ENCODE measurements at regions not wholly inside any gene's neighbourhood (a gene's known extent, or its start where the extent isn't known, plus 50 kb on each side); places are given as distances from the start of the nearest gene placed in this dataset.
"Not testable (repeated sequence)": the region's sequence is repeated elsewhere in the genome, so short reads cannot be mapped to it uniquely, and the experiment has no call there.

DNA sequence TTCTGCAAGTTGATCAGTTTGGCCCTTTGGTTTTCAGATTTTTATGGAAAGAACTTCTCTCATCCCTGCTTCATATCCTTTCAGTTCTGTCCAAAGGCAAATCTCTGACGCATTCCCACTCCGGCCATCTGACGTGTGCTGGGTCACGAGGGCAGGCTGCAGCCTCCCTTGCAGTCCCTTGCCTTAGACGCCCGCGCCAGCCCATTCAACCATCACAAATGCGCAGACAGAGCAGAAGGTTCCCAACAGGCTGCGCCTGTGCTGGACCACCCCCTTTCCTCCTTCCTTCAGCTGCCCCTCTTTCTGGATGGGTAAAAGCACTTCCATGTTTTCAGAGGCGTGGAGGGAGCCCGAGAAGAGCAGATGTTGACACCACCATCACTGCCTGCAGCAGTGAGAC lies 144.2 kb downstream of the BCL2L11 start:
- H3K9me2 ChIP-seq (ENCODE audit: insufficient read depth); H3K9ac ChIP-seq (ENCODE audit: low read length); RAD21 ChIA-PET (ENCODE audit: low non-redundant PET in 1 of 2, low total read pairs in 2 of 2, uncharacterized antibody in 2 of 2, unreplicated experiment in 2 of 2); H3K9me3 ChIP-seq (ENCODE audit: control insufficient read depth in 1 of 2, insufficient read depth in 1 of 2, low read depth in 1 of 2, low read length in 2 of 2); POLR2A ChIA-PET; DNase-seq (ENCODE audit: low read depth, low spot score); H3K27me3 ChIP-seq (ENCODE audit: insufficient read depth, low read length); BruUV-seq (replicated peaks); H3K4me3 ChIP-seq (replicated peaks in 1 of 2; ENCODE audit: low read depth in 1 of 2, low read length in 2 of 2); H2AFZ ChIP-seq (ENCODE audit: low read depth, low read length, poor library complexity, severe bottlenecking); H3K4me2 ChIP-seq (ENCODE audit: low read length); intact Hi-C loops (cut with micrococcal nuclease); H3K4me1 ChIP-seq (ENCODE audit: control insufficient read depth in 1 of 2, insufficient read depth in 2 of 2, low read length in 2 of 2); H4K20me1 ChIP-seq (ENCODE audit: insufficient read depth); H3K27ac ChIP-seq (ENCODE audit: low read depth, low read length); CTCF ChIA-PET; H3K79me2 ChIP-seq (ENCODE audit: insufficient read depth, low read length); H3K36me3 ChIP-seq (ENCODE audit: control insufficient read depth in 1 of 2, insufficient read depth in 2 of 2, low read length in 2 of 2); ATAC-seq: not testable (repeated sequence)

DNA sequence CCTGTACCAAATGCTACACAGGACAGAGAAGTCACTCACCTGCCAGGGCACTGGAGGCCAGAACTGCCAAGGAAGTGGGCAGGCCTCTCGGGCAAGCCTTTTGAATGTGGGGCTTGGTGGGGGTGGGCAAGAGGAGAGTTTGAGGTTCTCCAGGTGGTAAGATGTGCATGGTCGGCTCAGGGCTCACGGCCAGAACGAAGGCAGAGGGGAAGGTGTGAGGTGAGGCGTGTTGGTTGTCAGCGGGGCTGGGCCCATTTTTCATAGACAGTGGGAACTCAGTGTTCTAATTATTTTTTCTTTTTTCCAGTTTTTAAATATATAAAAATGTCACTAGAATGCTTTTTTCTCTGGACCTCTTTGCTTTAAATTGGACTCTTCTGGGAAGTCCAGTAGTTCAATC lies 145.8 kb downstream of the BCL2L11 start:
- BruUV-seq (replicated peaks); H3K4me3 ChIP-seq (replicated peaks in 1 of 2; ENCODE audit: low read depth in 1 of 2, low read length in 2 of 2); H3K79me2 ChIP-seq (ENCODE audit: insufficient read depth, low read length); DNase-seq (ENCODE audit: low read depth, low spot score); H3K9ac ChIP-seq (ENCODE audit: low read length); intact Hi-C loops (cut with micrococcal nuclease); RAD21 ChIA-PET (ENCODE audit: low non-redundant PET in 1 of 2, low total read pairs in 2 of 2, uncharacterized antibody in 2 of 2, unreplicated experiment in 2 of 2); H2AFZ ChIP-seq (ENCODE audit: low read depth, low read length, poor library complexity, severe bottlenecking); ATAC-seq; H3K27me3 ChIP-seq (ENCODE audit: insufficient read depth, low read length); H3K36me3 ChIP-seq (ENCODE audit: control insufficient read depth in 1 of 2, insufficient read depth in 2 of 2, low read length in 2 of 2); CTCF ChIA-PET; H3K4me2 ChIP-seq (ENCODE audit: low read length); H3K9me3 ChIP-seq (ENCODE audit: control insufficient read depth in 1 of 2, insufficient read depth in 1 of 2, low read depth in 1 of 2, low read length in 2 of 2); H3K27ac ChIP-seq (ENCODE audit: low read depth, low read length); H3K4me1 ChIP-seq (ENCODE audit: control insufficient read depth in 1 of 2, insufficient read depth in 2 of 2, low read length in 2 of 2); H3K9me2 ChIP-seq (ENCODE audit: insufficient read depth); POLR2A ChIA-PET; H4K20me1 ChIP-seq (ENCODE audit: insufficient read depth): not testable (repeated sequence)

DNA sequence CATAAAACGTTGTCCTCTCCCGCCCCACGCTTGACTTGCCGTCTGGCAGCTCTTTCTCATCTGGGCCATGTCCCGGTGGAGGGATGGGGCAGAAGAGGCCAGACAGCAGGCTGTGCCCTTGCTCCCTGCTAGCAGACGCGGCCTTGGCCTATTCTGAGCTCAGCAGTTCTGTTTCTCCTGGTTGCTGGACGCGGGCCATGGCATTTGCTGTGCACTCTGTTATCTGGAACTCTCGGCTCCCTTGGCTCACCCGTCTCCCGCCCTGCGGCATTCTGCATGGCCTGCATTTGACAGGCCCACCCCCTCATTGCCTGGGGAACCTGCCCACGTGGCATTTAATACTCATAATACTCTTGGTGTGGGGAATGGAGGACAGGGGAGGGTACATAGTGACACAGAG lies 146.3 kb downstream of the BCL2L11 start:
- H3K4me1 ChIP-seq (ENCODE audit: control insufficient read depth in 1 of 2, insufficient read depth in 2 of 2, low read length in 2 of 2); intact Hi-C loops (cut with micrococcal nuclease); POLR2A ChIA-PET: not testable (repeated sequence)

DNA sequence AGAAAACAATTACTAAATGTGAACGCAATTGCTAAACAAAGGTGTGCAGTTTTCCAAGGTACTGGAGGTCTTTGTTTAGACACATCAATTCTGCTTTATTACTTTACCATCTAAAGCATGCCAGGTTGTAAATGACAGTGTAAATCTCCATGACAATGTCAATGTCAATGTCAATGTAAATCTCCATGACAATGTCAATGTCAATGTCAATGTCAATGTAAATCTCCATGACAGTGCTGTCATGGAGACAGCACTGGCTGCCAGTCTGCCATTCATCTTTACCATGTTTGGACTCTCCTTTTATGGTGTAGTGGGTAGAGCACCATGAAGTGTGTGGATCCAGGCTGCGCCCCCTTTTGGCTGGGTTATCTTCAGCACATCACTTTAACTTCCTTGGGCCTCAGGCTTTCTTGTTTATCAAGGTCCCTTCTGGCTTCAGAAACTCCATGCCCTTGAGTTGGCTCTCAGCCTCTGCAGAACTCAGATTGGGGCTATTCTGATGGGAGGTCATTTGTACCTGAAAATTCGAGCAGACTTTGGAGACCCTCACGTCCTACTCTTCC lies 149.1 kb downstream of the BCL2L11 start:
- H2AFZ ChIP-seq (ENCODE audit: low read depth, low read length, poor library complexity, severe bottlenecking); H3K27ac ChIP-seq (ENCODE audit: low read depth, low read length); H3K9ac ChIP-seq (ENCODE audit: low read length); H3K27me3 ChIP-seq (ENCODE audit: insufficient read depth, low read length); POLR2A ChIA-PET; H4K20me1 ChIP-seq (ENCODE audit: insufficient read depth); DNase-seq (ENCODE audit: low read depth, low spot score); H3K4me1 ChIP-seq (ENCODE audit: control insufficient read depth in 1 of 2, insufficient read depth in 2 of 2, low read length in 2 of 2); H3K36me3 ChIP-seq (ENCODE audit: control insufficient read depth in 1 of 2, insufficient read depth in 2 of 2, low read length in 2 of 2); BruUV-seq (replicated peaks); H3K79me2 ChIP-seq (ENCODE audit: insufficient read depth, low read length); CTCF ChIA-PET; H3K9me2 ChIP-seq (ENCODE audit: insufficient read depth); H3K4me3 ChIP-seq (replicated peaks in 1 of 2; ENCODE audit: low read depth in 1 of 2, low read length in 2 of 2); intact Hi-C loops (cut with micrococcal nuclease); H3K4me2 ChIP-seq (ENCODE audit: low read length); RAD21 ChIA-PET (ENCODE audit: low non-redundant PET in 1 of 2, low total read pairs in 2 of 2, uncharacterized antibody in 2 of 2, unreplicated experiment in 2 of 2); H3K9me3 ChIP-seq (ENCODE audit: control insufficient read depth in 1 of 2, insufficient read depth in 1 of 2, low read depth in 1 of 2, low read length in 2 of 2): not testable (repeated sequence)
- ATAC-seq = peak; percentile 63; the same call in 1 of the 2 replicates

More for the DNA sequence above, 146.3 kb downstream of the BCL2L11 start:
- H4K20me1 ChIP-seq (ENCODE audit: insufficient read depth); H3K4me3 ChIP-seq (replicated peaks in 1 of 2; ENCODE audit: low read depth in 1 of 2, low read length in 2 of 2); CTCF ChIA-PET; H3K9ac ChIP-seq (ENCODE audit: low read length); H3K9me3 ChIP-seq (ENCODE audit: control insufficient read depth in 1 of 2, insufficient read depth in 1 of 2, low read depth in 1 of 2, low read length in 2 of 2); BruUV-seq (replicated peaks); H3K27ac ChIP-seq (ENCODE audit: low read depth, low read length); H2AFZ ChIP-seq (ENCODE audit: low read depth, low read length, poor library complexity, severe bottlenecking); H3K9me2 ChIP-seq (ENCODE audit: insufficient read depth); H3K79me2 ChIP-seq (ENCODE audit: insufficient read depth, low read length); H3K4me2 ChIP-seq (ENCODE audit: low read length); ATAC-seq; H3K36me3 ChIP-seq (ENCODE audit: control insufficient read depth in 1 of 2, insufficient read depth in 2 of 2, low read length in 2 of 2); H3K27me3 ChIP-seq (ENCODE audit: insufficient read depth, low read length); DNase-seq (ENCODE audit: low read depth, low spot score); RAD21 ChIA-PET (ENCODE audit: low non-redundant PET in 1 of 2, low total read pairs in 2 of 2, uncharacterized antibody in 2 of 2, unreplicated experiment in 2 of 2): not testable (repeated sequence)

- RAD21 ChIA-PET (ENCODE audit: low non-redundant PET in 1 of 2, low total read pairs in 2 of 2, uncharacterized antibody in 2 of 2, unreplicated experiment in 2 of 2); H3K27ac ChIP-seq (ENCODE audit: low read depth, low read length); H3K4me3 ChIP-seq (replicated peaks in 1 of 2; ENCODE audit: low read depth in 1 of 2, low read length in 2 of 2); intact Hi-C loops (cut with micrococcal nuclease); ATAC-seq; H3K27me3 ChIP-seq (ENCODE audit: insufficient read depth, low read length); H3K9me2 ChIP-seq (ENCODE audit: insufficient read depth); BruUV-seq (replicated peaks); H4K20me1 ChIP-seq (ENCODE audit: insufficient read depth); H3K9ac ChIP-seq (ENCODE audit: low read length); CTCF ChIA-PET; H3K36me3 ChIP-seq (ENCODE audit: control insufficient read depth in 1 of 2, insufficient read depth in 2 of 2, low read length in 2 of 2); H3K79me2 ChIP-seq (ENCODE audit: insufficient read depth, low read length); H2AFZ ChIP-seq (ENCODE audit: low read depth, low read length, poor library complexity, severe bottlenecking); DNase-seq (ENCODE audit: low read depth, low spot score); POLR2A ChIA-PET; H3K4me1 ChIP-seq (ENCODE audit: control insufficient read depth in 1 of 2, insufficient read depth in 2 of 2, low read length in 2 of 2); H3K4me2 ChIP-seq (ENCODE audit: low read length); H3K9me3 ChIP-seq (ENCODE audit: control insufficient read depth in 1 of 2, insufficient read depth in 1 of 2, low read depth in 1 of 2, low read length in 2 of 2): not testable (repeated sequence)
These were observed 149.9 kb downstream of the BCL2L11 start for GRCh38 chr2:111270569-111270968.

Measured in HCT116 (cell line).